ENCODE measurements at regions not wholly inside any gene's neighbourhood (a gene's known extent, or its start where the extent isn't known, plus 50 kb on each side); places are given as distances from the start of the nearest gene placed in this dataset.

DNA sequence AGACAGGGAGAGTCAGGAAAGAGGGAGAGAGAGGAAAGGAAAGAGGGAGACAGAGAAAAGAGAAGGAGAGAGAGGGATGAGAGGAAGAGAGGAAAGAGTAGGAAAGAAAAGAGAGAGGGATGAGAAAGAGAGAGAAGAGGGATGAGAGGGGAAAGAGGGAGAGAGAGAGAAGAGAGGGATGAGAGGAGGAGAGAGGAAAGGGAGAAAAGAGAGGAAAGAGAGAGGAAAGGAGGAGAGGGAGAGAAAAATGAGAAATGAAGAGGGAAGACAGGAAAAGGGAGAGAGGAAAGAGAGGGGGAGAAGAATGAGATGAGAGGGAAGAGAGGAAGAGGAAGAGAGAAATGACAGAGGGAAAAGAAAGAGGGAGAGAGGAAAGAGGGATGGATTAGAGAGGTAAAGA, 207.0 kb upstream of the SKOR2 start:
- no peak for DNase-seq

DNA sequence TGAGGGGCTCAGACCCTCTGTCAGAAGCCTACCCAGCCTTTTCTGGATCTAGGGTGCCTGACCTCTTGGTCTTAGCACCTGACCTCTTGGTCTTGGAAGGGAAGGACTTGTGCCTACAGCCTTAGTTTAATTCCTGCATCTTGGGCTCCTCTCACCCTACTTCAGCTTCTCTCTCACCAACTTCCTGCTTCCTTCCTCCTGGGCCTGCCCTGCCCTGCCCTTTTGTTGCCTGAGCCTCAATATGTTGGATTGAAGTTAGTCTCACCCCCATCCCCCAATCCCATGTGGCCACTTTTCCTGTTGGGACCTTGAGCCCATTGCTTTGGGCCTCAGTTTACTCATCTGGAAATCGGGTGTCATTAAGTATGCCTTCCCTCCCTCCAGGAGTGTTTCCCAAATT, 206.2 kb upstream of the SKOR2 start:
- no peak for DNase-seq

DNA sequence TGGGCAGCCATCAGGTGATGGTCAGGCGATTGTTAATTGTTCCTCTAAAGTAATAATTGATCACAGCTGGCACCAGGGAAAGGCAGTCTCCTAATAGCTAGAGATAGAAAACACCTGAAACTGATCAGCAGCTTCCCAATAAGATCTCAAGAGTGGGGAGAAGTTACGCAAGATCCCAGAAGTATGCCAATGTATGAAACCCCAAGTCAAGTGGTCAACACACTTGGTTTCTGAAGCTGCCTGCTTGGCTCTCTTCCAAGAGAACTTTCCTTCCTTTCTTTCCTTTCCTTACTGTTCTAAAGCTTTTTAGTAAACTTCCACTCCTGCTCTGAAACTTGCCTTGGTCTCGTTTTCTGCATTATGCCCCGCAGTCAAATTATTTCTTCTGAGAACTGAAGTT, 201.6 kb upstream of the SKOR2 start:
- DNase-seq: no peak

DNA sequence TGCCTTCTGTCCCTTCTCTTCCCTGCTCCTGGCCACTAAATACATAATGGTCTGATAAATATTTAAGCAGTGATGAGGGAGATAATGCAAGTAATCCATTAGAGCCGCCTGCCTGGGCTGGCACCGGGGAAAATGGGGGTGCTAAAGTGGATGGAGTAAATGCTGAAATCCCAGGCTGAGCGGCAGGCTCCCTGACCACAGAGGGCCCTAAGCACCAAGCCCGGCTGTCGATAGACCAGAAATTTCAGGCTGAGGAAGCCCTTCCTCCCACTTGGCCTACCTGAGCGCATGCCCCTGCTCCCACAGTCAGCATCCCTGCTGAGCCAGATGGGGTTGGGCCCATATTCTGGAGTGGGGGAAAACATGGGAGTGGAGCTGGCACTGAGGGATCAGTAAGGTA, 197.5 kb upstream of the SKOR2 start:
- no peak for DNase-seq

DNA sequence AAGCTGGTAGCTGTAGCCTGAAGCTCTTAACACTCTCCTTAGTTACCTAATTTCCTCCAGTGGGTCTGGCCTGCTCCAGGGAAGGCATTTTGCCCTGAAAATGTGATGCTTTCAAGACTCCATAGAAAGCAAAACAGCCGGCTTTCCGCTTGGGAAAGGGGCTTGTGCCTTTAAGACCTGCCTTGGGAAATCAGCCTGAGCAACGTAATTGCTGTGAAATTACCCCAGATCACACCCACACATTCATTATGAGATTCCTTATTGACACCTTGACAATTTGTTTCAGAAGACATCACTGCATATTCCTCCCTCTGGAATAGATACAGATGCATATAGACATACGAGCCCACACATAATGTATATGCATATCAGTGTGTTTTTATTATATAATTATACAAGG, 190.5 kb upstream of the SKOR2 start:
- DNase-seq: no peak

DNA sequence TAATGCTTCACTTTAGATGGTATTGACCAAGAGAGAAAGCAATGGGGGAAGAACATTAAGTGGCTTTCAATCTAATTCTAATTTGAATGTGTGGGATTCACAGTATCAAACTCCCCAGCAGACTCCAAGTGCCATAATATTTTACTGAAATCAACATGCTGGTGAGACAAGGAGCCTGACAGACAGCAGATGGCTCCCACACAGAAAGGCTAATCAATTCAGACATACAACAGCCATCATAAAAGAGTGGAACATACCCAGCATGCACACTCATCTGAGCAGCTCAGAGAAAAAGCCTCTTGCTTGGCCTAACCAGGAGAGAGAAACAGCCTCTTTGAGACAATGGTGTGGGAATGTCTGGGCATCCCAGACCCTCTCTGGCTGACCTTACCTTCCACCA, 186.5 kb upstream of the SKOR2 start:
- no peak for DNase-seq

DNA sequence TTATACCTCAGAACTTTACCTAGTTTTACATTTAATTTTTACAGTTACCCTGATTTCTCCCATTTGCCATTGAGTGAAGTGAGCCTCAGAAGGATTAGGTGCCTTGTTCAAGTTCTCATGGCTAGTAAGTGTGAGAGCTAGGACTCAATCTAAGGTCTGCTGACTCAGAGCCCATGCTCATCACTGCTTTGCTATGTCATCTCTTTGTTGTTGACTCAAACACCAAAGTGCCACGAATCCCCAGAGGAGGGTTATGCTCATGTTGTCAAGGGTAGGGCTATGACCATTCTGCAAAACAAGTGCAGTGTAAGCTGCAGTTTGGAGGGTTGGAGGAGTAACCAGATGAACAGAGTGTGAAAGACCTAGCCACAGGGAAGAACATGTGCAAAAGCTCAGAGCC, 185.4 kb upstream of the SKOR2 start:
- DNase-seq: no peak

DNA sequence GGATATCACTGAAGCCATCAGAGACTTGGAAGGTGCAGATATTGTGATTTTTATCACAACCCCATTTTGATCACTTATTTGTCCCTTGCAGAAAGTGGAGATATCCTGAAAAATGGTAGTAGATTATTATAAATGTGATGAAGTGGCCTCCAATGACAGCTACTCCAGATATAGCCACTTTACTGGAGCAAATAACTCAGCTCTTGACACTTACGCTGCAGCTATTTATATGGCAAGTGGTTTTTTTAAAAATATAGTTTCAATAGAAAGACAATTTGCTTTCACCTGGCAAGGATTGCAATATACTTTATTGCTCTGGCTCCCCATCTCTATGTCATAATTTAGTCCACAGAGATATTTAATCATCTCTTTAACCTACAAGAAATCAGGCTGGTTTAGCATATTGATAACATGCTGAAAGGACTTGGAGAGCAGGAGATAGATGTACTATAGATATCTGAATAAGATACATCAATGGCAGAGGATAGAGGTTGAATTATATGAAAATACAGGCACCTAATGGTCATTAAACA, 182.8 kb upstream of the SKOR2 start:
- DNase-seq: no peak

DNA sequence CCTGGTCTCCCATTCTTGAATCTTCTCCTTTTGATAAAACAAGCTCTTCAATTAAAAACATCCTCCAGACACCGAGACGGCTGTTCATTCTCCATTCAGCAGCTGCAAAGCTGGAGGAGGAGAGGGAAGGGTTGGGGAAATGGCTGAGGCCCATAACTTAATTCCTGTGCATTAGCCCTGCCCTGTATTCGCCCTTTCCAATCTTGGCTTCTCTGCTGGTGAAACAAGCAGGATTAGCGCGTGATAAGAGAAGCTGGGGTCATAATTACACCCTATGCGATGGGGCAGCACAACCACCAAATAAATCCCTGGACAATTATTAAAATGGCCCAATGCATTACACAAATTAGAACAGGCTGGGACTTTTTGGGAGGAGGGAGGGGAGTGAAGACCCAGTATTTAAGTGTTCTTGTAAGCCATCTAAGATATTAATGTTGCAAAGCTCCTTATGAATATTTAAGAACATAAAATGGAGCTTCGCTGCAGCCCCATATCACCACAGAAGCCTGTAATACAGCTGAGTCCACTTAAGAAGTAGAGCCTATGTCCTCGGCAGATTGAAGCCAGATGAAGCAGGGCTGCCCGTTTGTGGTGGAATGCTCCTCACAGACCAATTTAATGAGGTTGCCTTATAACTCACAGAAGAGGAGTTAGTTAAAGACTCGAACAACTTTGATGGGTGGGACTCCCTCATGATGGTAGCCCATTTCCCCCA, 176.6 kb upstream of the SKOR2 start:
- DNase-seq: no peak

DNA sequence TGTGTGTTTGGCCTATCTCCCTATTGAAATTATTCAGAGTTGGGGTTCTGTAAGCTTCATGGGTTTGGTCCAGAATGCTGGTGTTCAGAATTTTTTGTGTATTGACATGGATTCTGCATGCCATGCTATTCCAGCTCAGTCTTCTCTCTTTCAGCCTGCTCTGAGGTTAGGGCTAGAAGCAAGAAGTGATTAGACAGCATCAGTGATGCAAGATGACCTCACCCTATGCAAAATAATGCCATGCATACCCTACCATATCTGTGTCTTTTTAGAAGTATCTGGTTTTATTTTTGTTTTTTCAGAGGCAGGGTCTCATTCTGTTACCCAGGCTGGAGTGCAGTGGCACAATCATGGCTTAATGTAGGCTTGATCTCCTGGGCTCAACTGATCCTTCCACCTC, 175.6 kb upstream of the SKOR2 start:
- no peak for DNase-seq

DNA sequence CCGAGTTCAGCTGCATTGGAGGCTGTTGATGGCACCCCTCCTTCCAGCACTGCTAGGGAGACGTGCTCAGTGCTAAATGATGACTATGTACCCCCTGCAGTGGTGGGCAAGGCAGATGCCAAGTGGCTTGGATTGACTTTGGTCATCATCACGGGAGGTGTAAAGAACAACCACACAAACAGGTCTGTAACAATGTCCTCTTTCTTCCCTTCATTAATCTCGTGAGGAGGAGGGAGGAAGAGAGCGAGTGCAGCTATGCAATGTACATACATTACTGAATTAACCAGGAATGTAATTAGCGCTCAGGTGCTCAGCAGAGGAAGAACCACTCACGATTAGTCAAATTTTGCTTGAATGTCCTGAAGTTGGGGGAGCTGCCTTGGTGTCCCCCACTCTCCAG, 173.9 kb upstream of the SKOR2 start:
- no peak for DNase-seq

DNA sequence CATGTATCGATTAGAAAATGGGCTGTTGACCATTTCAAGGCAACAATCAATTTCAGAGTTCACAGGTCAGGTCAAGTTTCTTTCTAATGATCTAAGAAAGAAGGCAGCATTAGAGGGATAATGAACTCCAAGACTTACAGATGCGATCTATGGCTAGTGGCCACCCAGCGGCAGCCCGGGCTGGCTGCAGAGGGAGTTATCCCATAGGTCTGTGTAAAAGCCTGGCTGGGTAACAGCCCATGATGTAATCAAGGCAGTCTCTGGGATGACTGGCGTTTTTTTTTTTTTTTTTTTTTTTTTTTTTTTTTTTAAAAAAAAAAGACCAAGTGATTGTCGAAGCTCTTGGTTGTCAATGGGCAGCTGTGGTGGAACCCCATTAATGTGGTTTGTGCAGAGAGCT, 171.1 kb upstream of the SKOR2 start:
- DNase-seq: no peak

DNA sequence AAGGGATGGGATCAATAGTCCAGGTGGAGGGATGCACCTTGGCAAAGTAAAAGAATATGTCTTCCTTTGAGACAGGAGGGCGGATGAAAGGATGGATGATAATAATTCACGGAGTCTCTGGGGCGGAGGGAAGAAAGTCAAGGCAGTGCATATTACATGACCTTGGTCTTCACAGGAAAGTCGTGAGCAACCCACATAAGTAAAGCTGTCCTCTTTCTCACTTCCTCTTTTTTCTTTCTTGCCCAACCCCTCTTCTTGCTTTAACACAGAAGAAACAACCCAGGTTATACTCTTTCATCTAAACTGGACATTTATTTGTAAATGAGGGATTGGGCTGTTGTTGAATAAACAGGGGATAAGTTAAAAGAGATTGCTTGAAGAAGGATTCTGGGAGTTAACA, 168.7 kb upstream of the SKOR2 start:
- DNase-seq: peak; percentile 80

DNA sequence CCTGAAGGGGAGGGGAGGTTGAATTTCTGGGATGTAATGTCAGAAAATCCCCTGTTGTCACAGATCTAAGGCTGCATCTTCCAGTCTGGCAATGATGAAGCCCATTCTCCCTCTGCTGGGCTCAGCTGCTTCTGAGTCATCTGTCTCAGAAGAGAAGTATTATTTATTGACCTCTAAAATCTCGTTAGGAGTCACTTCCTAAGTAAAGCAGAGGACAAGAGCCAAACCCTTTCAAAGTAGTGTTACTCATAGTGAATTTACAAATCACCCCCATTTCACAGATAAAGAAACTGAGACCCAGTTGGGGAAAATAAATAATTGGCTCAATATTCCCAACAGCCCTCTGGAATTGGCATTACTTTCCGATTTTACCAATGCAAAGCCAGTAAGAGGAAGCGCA, 167.3 kb upstream of the SKOR2 start:
- no peak for DNase-seq

DNA sequence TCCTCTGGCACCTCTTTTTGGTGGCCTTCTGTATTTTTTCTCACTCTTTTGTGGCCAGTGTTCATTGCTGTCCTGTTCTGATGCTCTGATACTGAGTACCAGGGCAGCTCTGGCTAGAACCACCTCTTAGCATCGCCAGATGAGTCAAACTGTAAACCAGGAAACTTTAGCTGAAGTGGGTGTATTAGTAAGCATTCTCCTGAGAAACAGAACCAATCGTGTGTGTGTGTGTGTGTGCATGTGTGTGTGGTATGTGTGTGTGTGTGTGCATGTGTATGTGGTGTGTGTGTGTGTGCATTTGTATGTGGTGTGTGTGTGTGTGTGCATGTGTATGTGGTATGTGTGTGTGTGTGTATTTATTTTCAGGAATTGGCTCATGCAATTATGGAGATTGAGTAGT, 166.3 kb upstream of the SKOR2 start:
- no peak for DNase-seq

DNA sequence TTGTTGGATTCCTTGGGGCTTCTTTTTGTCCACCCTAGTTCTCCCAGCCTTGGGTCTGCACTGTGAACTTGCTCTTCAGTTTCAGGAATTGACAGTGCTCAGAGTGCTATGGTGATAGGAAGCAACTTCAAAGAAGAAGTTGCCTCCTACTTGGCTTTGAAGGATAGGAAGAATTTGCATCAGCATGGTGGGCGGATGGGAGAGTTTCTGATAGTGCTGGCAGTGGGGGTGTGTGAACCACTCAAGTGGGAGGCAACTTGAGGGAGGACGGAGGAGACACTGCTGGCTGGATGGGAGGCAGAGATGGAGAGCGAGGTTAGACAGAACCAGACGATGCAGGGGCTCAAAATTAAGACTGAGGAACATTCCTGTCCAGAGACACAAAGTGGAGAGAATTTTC, 164.4 kb upstream of the SKOR2 start:
- no peak for DNase-seq

DNA sequence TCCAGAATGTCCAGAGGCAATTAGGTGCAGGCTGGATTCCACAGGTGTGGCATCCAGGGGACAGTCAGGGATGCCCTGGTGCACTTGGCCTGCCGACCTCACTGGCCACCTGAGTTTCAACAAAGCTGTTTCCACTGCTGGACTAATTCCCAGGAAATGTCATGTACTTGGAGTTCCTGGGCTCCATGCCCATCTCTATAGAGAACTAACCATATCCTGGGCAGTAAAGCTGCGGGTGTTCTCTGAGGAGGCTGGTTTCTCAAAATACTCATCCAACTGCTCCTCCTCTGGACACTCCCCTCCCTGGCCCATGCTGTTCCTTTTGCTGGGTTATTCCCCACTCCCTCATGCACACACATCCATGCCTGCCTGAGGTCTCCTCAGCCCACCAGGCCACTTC, 161.9 kb upstream of the SKOR2 start:
- no peak for DNase-seq

DNA sequence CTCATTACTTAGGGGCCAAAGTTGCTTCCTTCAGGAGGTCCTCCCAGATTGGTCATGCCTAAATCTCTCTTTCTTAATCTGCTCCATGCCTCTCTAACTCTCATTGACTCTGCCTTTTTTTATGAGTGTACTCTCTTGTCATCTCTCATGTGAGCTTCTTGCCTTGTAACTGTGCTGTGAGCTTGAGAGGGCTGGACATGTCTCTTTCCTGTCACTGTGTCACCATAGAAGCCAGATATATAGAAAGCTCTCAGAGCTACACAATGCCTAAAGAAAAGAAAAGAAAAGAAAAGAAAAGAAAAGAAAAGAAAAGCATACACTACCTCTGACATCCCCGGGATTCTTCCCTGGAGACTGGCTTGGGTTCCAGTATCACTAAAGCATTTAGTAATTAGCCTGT, 161.5 kb upstream of the SKOR2 start:
- DNase-seq: no peak

DNA sequence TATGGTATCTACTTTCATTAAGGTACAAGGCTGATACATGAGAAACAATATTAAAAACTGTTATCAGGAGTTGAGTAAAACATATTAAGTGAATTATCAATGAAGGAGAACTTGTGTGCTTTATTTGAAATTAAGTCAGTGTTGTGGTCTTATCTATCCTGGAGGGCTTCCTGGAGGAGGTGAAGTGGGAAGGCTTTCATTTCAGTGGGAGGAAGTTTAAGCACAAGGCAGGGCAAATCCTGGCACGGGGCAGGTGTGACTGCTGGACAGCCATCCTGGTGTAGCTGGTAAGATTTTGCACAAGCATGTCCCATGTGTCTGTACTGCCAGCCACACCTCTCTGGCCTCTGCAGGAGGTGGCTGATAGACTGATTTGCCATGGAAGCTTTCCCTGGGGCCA, 159.7 kb upstream of the SKOR2 start:
- DNase-seq: no peak

DNA sequence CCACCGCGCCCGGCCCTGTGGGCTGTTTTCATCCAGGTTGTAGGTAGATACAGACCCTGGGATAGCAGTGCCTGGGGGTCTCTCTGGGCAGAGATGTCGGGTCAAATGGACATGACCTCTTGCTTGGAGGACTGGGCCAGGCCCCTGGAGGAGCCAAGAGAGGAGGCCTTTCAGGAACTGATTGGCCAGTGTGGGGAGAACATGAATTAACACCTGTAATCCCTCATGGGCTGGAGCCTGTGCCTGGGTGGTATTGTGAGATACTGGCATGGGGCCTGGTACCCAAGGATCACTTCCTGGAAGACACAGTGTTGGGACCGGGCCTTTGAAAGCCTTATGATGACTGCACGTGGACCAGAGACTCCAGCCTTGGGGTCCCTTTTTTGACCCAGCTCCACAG, 158.7 kb upstream of the SKOR2 start:
- no peak for DNase-seq

DNA sequence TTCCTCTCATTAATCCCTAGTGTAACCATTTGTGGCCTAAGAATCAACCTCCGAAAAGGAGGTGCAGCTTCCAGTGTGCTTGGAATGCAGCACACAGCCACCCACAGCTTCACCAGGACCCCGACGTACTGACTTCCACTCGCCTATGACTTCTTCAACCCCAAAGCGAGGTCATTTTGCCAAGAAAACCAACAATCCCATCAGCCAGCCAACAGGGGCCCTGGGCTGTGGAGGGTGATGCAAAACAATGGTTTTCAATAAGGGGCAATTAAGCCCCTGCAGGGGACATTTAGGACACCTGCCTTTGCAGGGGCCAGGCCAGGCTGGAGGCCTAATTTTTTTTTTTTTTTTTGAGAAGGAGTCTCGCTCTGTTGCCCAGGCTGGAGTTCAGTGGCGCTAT, 158.1 kb upstream of the SKOR2 start:
- no peak for DNase-seq

DNA sequence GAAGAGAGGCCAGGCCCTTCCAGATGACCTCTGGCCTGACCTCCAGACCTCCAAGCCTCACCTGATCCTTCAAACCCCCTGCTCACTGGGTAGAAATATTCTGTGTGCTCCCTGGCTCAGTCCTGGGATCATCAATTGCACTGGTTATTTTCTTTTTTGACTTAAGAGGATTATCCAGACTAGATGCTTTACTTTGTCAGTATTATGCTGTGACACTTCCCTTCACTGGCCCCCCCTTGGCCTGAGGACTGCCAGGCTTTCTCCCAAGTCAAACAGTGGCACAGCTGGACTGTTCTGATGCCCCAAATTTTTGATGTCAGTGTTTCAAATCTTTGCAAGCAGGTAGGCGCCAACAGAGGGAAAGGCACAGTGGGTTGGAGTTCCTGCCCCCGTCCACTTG, 156.3 kb upstream of the SKOR2 start:
- DNase-seq: no peak

DNA sequence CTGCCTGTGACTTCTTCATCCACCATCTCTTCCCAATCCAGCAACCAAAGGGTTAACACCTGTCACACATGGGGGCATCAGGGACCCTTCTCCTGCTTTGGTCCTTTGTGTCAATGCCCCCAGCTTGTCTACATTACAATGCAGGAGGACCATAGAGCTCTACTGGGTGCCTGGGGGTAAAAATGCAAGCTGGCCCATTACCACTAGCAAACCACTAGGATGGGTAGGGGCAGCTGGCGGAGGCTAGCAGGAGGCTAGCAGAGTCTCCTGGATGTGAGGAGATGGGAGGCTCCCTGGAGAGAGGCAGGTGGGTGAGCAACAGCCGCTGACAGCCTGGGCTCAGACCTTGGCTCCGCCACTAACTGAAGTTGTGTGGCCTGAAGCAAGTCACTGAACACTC, 153.4 kb upstream of the SKOR2 start:
- DNase-seq: no peak

DNA sequence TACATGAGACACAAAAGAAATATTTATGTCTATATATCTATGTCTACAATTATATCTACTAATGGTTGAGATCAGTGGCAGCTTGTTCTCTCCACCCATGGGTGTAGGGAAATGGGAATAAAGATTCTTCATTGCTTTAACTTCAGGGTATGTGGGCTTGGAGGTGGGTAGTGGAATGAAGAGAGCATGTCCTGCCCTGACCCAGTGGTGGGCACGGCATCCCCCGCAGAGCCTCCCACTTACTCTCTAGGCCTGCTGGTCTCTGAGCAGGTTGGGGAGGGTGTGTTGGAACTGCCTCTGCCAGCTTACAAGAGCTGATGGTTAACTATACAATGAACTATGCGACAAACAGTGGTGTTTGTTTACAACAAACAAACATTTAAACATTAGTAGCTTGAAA, 152.5 kb upstream of the SKOR2 start:
- DNase-seq: no peak

DNA sequence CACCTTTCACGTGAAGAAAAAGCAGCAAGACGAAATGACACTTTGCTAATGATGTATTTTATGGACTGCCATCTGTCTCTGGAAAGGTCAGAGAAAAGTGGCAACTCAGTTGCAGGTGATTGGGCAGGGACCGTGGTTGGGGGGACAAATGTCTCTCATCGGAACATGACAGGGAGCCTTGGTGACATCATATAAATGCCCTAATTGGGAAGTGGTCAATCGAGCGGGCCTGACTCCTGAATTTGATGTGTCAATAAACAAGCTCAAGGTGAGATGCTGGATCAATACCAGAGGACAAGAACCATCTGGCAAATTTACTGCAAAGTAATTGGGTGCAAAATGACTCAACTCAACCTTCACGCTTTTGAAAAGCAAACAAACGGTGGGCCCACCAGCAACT, 151.9 kb upstream of the SKOR2 start:
- DNase-seq: no peak

DNA sequence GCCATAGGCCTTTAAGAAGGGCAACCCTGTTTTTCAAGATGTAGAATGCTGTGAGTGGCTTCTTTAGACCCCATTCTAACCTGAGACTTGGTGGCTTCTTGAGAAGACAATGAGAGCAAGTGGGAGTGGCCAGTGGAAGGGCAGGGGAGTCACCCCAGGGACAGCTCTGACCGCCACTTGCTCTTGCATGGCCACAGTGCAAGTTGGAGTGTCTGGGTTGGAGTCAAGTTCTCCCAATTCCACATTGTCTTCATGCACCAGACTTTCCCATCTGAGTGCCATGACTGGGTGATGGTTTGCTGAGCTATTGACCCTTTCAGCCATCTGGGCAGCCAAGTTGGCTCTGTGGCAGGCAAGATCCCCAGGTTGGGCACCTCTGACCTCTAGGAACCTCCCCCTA, 148.0 kb upstream of the SKOR2 start:
- no peak for DNase-seq

Data from RPMI8226 (cell line).